ENCODE measurements at regions not wholly inside any gene's neighbourhood (a gene's known extent, or its start where the extent isn't known, plus 50 kb on each side); places are given as distances from the start of the nearest gene placed in this dataset.

GRCh38 chr7:25636871-25637283, 408.6 kb upstream of the NPVF start:
- no peak overlapping the region for H2AFZ ChIP-seq (ENCODE audit: low read length)
- ATAC-seq (no peak), DNase-seq (no peak)
- H3K36me3 ChIP-seq (ENCODE audit: low read depth, low read length) = no peaks in the 10 kb centered on the region
- no peak overlapping the region for H3K27ac ChIP-seq (ENCODE audit: low read length)
- H3K4me2 ChIP-seq (ENCODE audit: low read length) = no peak overlapping the region
- TF ChIP-seq EZH2phosphoT487 (IDR thresholded peaks at IDR 0.05; ENCODE audit: borderline replicate concordance, low read length) = no peak
- no peak for TF ChIP-seq CTCF (conservative IDR thresholded peaks at IDR 0.05; ENCODE audit: low read depth, low read length)
- no peak for TF ChIP-seq EZH2 (IDR thresholded peaks at IDR 0.05; ENCODE audit: low read length, unreplicated experiment)
- intact Hi-C loops (cut with micrococcal nuclease) = no loop called here
- no peaks in the 10 kb centered on the region for H3K4me1 ChIP-seq (ENCODE audit: insufficient read depth, low read length)
- H3K4me3 ChIP-seq (ENCODE audit: low read length) = no peak overlapping the region
- H3K79me2 ChIP-seq (ENCODE audit: low read length) = no peaks in the 10 kb centered on the region
- H3K9ac ChIP-seq (ENCODE audit: low read length) = no peak overlapping the region
- no TSS peak for BruUV-seq (replicated peaks)
- no peaks in the 10 kb centered on the region for H4K20me1 ChIP-seq (ENCODE audit: low read length)
- H3K27me3 ChIP-seq (ENCODE audit: low read length) = peaks cover 8% of the 10 kb centered on the region; the same call in 1 of the 2 replicates
- H3K9me2 ChIP-seq (replicated peaks; ENCODE audit: low read length) = no peaks in the 10 kb centered on the region
- CTCF ChIA-PET = no interaction called here
- H3F3A ChIP-seq (ENCODE audit: low read length, unreplicated experiment) = no peaks in the 10 kb centered on the region
- H3K9me3 ChIP-seq (ENCODE audit: low read length) = no peaks in the 10 kb centered on the region
- POLR2A ChIA-PET (ENCODE audit: unreplicated experiment) = no interaction called here

- Histone ChIP-seq H3F3A (ENCODE audit: low read length, unreplicated experiment) (no peaks in the 10 kb centered on the region), H3K9me3 (ENCODE audit: low read length) (no peaks in the 10 kb centered on the region), H3K79me2 (ENCODE audit: low read length) (no peaks in the 10 kb centered on the region), H3K4me3 (ENCODE audit: low read length) (no peak overlapping the region), H2AFZ (ENCODE audit: low read length) (no peak overlapping the region), H3K36me3 (ENCODE audit: low read depth, low read length) (no peaks in the 10 kb centered on the region), H3K4me2 (ENCODE audit: low read length) (no peak overlapping the region), H3K27ac (ENCODE audit: low read length) (no peak overlapping the region), H3K4me1 (ENCODE audit: insufficient read depth, low read length) (no peaks in the 10 kb centered on the region), H3K9me2 (replicated peaks; ENCODE audit: low read length) (no peaks in the 10 kb centered on the region), H3K9ac (ENCODE audit: low read length) (no peak overlapping the region), H3K27me3 (ENCODE audit: low read length) (peaks cover 8% of the 10 kb centered on the region; the same call in 1 of the 2 replicates), H4K20me1 (ENCODE audit: low read length) (no peaks in the 10 kb centered on the region)
- no TSS peak for BruUV-seq (replicated peaks)
- TF ChIP-seq CTCF (conservative IDR thresholded peaks at IDR 0.05; ENCODE audit: low read depth, low read length) (no peak), EZH2phosphoT487 (IDR thresholded peaks at IDR 0.05; ENCODE audit: borderline replicate concordance, low read length) (no peak), EZH2 (IDR thresholded peaks at IDR 0.05; ENCODE audit: low read length, unreplicated experiment) (no peak)
- POLR2A ChIA-PET (ENCODE audit: unreplicated experiment) = no interaction called here
- no peak for ATAC-seq
- DNase-seq = no peak
- CTCF ChIA-PET = no interaction called here
- intact Hi-C loops (cut with micrococcal nuclease) = no loop called here
Observed at GRCh38 chr7:25638068-25638467, 409.8 kb upstream of the NPVF start.

GRCh38 chr7:25638590-25639244, 410.4 kb upstream of the NPVF start:
- DNase-seq (no peak), ATAC-seq (no peak)
- BruUV-seq (replicated peaks) = no TSS peak
- Histone ChIP-seq H3K27ac (ENCODE audit: low read length) (no peak overlapping the region), H3K9ac (ENCODE audit: low read length) (no peak overlapping the region), H3K9me2 (replicated peaks; ENCODE audit: low read length) (no peaks in the 10 kb centered on the region), H4K20me1 (ENCODE audit: low read length) (no peaks in the 10 kb centered on the region), H3K4me3 (ENCODE audit: low read length) (no peak overlapping the region), H3K27me3 (ENCODE audit: low read length) (peaks cover 6% of the 10 kb centered on the region; the same call in 1 of the 2 replicates), H2AFZ (ENCODE audit: low read length) (no peak overlapping the region), H3F3A (ENCODE audit: low read length, unreplicated experiment) (no peaks in the 10 kb centered on the region), H3K4me1 (ENCODE audit: insufficient read depth, low read length) (no peaks in the 10 kb centered on the region), H3K36me3 (ENCODE audit: low read depth, low read length) (no peaks in the 10 kb centered on the region), H3K9me3 (ENCODE audit: low read length) (no peaks in the 10 kb centered on the region), H3K4me2 (ENCODE audit: low read length) (no peak overlapping the region), H3K79me2 (ENCODE audit: low read length) (no peaks in the 10 kb centered on the region)
- CTCF ChIA-PET = no interaction called here
- TF ChIP-seq EZH2phosphoT487 (IDR thresholded peaks at IDR 0.05; ENCODE audit: borderline replicate concordance, low read length) = no peak
- no peak for TF ChIP-seq EZH2 (IDR thresholded peaks at IDR 0.05; ENCODE audit: low read length, unreplicated experiment)
- TF ChIP-seq CTCF (conservative IDR thresholded peaks at IDR 0.05; ENCODE audit: low read depth, low read length) = no peak
- intact Hi-C loops (cut with micrococcal nuclease) = no loop called here
- POLR2A ChIA-PET (ENCODE audit: unreplicated experiment) = no interaction called here

All from PC-3 (cell line).